NOMO-1 (cell line): ENCODE measurements at regions not wholly inside any gene's neighbourhood (a gene's known extent, or its start where the extent isn't known, plus 50 kb on each side); places are given as distances from the start of the nearest gene placed in this dataset.
"Not testable (repeated sequence)": the region's sequence is repeated elsewhere in the genome, so short reads cannot be mapped to it uniquely, and the experiment has no call there.

Experiments used
- DNase-seq, 2 experiments: peaks; one replicate each; lab custom pipeline; 2025; ENCODE audit not compliant: unreplicated experiment in 2 of 2; lab: John Stamatoyannopoulos, UW

GRCh38 chr6:139905404-139906052 is 531.1 kb upstream of the CITED2 start:
- DNase-seq = no peak

DNA sequence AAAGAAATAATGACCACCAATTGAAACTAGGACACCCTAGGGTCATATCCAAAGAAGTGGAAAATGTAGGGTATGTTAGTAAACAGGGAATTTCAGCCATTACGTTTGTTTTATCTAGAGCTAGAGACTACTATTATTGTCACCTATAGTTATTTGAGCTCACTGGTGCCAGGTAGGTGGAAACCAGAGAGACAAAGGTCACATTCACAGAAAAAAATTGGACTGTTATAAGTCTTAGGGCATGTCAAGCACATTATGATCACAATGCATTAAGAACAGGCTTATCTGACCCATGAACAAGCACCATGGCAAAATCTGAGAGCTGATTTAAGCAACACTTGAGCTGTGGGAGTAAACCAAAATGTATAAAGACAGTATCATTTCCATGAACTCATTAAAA is 530.1 kb upstream of the CITED2 start:
- DNase-seq = no peak

DNA sequence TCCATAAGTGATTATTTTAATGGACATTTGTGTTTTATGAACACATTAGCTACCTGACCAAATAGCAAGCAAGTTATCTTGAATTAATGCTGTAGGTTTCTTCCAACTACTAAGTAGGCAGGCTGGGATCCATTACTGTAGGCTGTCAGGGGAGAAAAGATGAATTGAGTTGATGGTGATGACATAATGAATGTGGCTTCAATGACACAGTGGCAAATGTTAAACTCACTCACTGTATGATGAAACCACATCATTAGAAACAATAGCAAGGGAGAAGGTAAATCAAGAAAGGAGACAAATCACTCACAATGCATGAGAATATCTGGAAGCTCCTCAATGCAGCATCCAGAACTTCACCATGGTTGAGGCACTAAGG is 529.7 kb upstream of the CITED2 start:
- DNase-seq = peak in 1 of 2 experiments; percentile 58

DNA sequence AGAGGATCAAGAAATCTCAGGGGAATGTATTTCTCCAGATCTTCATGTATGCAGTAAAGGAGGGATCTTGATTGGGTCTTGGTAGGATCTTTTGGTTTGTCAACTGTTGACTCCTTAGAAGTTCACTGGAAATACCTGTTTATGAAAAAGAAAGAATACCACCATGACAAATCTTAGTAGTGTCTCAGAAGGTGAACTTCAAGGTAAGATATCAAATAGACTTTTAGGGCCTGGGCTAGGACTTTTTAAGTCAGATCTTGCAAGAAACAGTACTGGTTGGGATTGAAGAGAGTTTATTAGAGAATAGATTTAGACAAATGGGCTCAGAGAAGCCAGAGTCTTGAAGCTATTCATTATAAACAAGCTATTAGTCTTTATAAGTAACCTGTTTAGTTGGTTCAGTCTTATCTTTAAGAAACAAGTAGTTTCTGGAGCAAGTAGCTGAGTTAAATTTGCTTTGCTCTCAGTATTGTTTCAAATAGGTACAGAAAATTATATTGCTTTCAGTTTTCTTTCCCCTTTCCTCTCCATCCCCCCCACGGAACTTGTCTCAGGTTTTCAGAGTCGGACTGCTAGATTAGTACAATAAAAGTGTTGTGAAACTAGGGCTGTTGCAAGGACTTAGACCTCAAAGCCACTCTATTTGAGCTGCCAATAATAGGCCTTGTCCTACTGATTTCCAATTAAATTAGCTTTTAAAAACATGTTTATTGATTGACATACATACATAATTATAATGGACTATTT is 529.1 kb upstream of the CITED2 start:
- DNase-seq = peak; percentile 89 to 94

GRCh38 chr6:139895205-139895793 is 520.9 kb upstream of the CITED2 start:
- no peak for DNase-seq

GRCh38 chr6:139894271-139894670 is 519.8 kb upstream of the CITED2 start:
- no peak for DNase-seq

DNA sequence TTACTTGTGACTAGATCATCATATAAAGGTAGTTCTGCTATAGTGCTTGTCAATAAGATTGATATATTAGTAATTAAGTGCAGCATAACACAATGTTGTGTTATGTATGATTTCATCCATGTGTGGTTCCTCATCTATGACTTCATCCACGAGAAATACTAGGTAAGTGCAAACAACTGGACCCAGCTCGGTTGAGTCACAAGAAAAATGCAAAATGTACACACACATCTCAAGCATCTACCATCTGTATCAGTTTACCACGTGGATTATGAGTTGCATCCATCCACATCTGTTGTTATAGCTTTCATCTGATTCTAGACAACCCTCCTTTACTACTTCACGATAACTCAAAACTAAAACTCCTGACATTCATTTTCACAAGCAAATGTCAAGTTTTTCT is 517.0 kb upstream of the CITED2 start:
- no peak for DNase-seq

DNA sequence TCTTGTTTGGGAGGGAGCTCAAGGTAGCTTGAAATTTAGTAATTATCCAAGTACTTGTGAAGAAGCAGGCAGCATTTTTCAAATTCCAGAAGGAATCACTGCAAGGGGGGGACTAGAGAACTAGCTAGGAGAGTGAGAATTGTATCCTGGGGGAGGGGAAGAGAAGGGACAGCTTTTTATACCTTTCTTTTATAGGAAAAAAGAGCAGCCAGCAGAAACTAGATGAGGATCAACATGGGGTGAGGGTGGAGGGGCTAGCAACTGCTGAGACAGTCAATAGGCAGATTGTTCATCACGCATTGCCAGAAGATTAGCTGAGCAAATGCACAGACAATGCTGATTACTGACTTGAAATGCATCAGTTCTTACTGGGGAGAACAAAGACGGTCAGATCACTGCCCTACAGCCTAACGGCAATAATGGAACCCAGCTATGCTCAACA is 514.3 kb upstream of the CITED2 start:
- DNase-seq = no peak

GRCh38 chr6:139887275-139887674 is 512.8 kb upstream of the CITED2 start:
- no peak for DNase-seq

GRCh38 chr6:139886396-139886795 is 511.9 kb upstream of the CITED2 start:
- no peak for DNase-seq

DNA sequence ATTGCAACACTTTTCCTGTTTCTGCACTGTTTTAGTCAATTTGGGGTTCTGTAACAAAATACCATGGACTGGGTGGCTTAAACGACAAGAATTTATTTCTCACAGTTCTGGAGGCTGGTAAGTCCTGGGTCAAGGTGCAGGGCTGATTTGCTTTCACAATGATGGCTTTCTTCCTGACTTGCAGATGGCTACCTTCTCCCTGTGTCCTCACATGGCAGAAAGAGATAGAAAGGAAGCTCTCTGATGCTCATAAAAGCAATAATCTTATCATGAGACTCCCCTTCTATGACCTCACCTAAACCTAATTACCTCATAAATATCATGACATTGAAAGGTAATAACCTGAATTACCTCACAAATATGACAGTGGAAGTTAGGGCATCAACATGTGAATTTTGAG is 511.5 kb upstream of the CITED2 start:
- no peak for DNase-seq

GRCh38 chr6:139883776-139884175 is 509.3 kb upstream of the CITED2 start:
- peak; percentile 5 to 61 for DNase-seq

- peak in 1 of 2 experiments; percentile 21 for DNase-seq
Measured at GRCh38 chr6:139882977-139883728, 508.7 kb upstream of the CITED2 start.

GRCh38 chr6:139882234-139882633 is 507.8 kb upstream of the CITED2 start:
- no peak for DNase-seq

DNA sequence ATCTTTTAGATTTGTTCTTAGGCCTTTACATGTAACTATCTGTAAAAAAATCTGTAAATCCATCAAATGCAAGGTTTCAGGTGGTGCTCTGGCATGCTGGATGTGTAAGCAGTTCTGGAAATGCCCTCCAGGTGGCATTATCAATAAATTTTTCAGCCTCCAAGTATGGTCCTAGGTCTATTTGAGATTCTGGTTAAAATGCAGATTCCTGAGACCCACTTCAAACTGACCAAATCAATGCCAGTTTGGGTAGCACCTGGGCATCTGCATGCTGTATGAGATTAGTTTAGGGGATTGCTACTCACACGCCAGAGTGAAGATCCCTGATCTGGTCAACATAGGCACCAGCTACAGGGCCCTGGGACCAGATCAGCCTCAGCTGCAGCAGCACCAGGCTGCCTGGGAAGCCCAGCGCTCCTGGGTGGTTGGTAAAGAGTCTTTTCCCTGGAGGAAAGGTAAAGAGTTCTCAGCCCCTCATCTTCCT is 507.3 kb upstream of the CITED2 start:
- peak; percentile 36 to 51 for DNase-seq

DNA sequence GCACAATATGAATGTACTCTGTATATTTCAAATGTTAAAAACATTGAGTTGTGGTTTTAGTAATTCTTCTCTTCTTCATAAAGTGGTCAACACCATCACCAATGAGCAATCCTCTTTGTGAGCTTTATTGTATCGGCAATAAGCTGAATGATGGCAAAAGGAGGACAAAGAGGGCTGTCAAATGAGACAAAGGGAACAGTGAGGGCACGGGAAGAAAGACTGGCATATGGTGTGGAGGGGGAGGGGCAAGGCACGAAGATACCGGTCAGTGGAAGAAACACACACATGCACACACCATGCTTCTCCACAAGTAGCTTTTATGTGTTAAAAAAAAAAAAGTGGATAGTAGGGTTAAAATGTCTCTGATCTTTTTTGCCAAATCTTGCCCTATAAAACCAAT is 506.8 kb upstream of the CITED2 start:
- no peak for DNase-seq

- no peak for DNase-seq
Measured at GRCh38 chr6:139879823-139880356, 505.4 kb upstream of the CITED2 start.

GRCh38 chr6:139879241-139879640 is 504.8 kb upstream of the CITED2 start:
- DNase-seq = not testable (repeated sequence)

DNA sequence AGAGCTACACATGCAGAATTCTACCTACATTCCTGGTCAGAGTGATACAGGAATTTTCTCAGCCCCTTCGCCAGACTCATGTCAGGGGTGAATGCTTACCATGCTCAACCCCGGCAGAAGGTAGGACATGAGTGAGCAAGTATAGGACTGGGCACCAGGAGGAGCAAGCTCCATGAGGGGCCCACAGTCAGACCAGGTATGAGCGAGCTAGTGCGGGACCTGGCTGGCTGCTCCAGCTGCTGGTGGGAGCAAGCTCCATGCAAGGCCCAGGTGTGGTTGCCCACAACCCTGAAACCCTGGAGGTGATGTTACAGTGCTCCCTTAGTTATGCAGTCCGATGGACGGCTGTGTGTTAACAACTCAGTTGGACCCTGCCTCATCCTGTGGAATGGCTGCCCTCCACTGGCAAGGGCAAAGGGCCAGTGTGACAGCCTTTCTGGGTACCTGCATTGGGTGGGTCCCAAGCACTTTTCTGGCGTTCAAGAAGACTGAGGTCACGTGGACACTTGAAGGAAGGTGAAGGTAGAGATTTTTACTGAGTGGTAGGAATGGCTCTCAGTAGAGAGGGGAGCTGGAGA is 503.5 kb upstream of the CITED2 start:
- DNase-seq = no peak

DNA sequence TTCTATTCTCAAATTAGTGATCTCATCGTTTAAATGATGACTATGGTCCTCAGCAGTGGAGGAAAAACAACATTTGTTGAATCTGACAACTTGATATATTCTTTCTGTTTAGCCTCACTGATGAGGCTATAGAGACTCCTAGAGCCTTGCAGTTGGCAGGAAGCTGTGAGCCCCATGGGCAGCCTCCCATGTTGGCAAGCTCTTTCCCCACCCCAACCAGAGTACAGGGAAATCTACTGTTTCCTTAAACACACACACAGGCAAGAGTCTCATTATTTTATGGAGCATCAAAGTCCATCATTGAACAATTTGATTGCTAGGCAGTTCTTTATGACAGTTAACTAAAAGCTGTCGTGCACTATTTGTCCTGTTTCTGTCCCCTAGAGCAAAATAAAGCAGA is 498.2 kb upstream of the CITED2 start:
- DNase-seq = peak in 1 of 2 experiments; percentile 8
